Osteoblast (primary cell): ENCODE measurements at regions not wholly inside any gene's neighbourhood (a gene's known extent, or its start where the extent isn't known, plus 50 kb on each side); places are given as distances from the start of the nearest gene placed in this dataset.
"Not testable (repeated sequence)": the region's sequence is repeated elsewhere in the genome, so short reads cannot be mapped to it uniquely, and the experiment has no call there.

Experiments
- DNase-seq: peaks from one replicate; pipeline ENCODE4 v3.0.0; 2011; ENCODE audit warnings: low spot score, mixed read lengths; ENCODE audit not compliant: insufficient read length; ENCODE audit errors: missing footprints
- H2AFZ ChIP-seq: 2 replicates; pipeline ENCODE4 v1.6.0; 2011; ENCODE audit warnings: mild to moderate bottlenecking, low read length
- H3K27ac ChIP-seq: 2 replicates; pipeline ENCODE4 v1.5.1; 2011; ENCODE audit warnings: mild to moderate bottlenecking, low read depth, low read length, moderate library complexity
- H3K27me3 ChIP-seq: 2 replicates; pipeline ENCODE4 v1.6.0; 2012; ENCODE audit warnings: mild to moderate bottlenecking, control low read depth, inconsistent platforms, low read length, moderate library complexity; ENCODE audit not compliant: insufficient read depth
- H3K36me3 ChIP-seq: 2 replicates; pipeline ENCODE4 v1.5.1; 2011; ENCODE audit warnings: mild to moderate bottlenecking, low read length, control low read depth, moderate library complexity; ENCODE audit not compliant: insufficient read depth
- H3K4me1 ChIP-seq: 2 replicates; pipeline ENCODE4 v1.5.1; 2011; ENCODE audit warnings: mild to moderate bottlenecking, low read length, control low read depth, moderate library complexity; ENCODE audit not compliant: insufficient read depth
- H3K4me2 ChIP-seq: 2 replicates; pipeline ENCODE4 v1.6.0; 2011; ENCODE audit warnings: mild to moderate bottlenecking, low read length; ENCODE audit not compliant: insufficient read depth
- H3K4me3 ChIP-seq: fragments of 200-600 bp; sonication (generic); 3 replicates; pipeline ENCODE4 v1.5.1; 2012; ENCODE audit warnings: mild to moderate bottlenecking, low read length, inconsistent platforms; ENCODE audit not compliant: insufficient read depth
- H3K79me2 ChIP-seq: 2 replicates; pipeline ENCODE4 v1.6.0; 2012; ENCODE audit warnings: mild to moderate bottlenecking, low read length, control low read depth, inconsistent platforms; ENCODE audit not compliant: insufficient read depth
- H3K9me3 ChIP-seq: 2 replicates; pipeline ENCODE4 v1.5.1; 2011; ENCODE audit warnings: low read depth, low read length, control low read depth
- H4K20me1 ChIP-seq: 2 replicates; pipeline ENCODE4 v1.6.0; 2012; ENCODE audit warnings: mild to moderate bottlenecking, low read length, control low read depth; ENCODE audit not compliant: insufficient read depth
- TF ChIP-seq, protein P1 (sequence below): IDR thresholded peaks from 2 replicates; pipeline ENCODE4 v1.5.1; 2011; ENCODE audit warnings: mild to moderate bottlenecking, low read depth, low read length, moderate library complexity; ENCODE audit errors: extremely low read depth

DNA sequence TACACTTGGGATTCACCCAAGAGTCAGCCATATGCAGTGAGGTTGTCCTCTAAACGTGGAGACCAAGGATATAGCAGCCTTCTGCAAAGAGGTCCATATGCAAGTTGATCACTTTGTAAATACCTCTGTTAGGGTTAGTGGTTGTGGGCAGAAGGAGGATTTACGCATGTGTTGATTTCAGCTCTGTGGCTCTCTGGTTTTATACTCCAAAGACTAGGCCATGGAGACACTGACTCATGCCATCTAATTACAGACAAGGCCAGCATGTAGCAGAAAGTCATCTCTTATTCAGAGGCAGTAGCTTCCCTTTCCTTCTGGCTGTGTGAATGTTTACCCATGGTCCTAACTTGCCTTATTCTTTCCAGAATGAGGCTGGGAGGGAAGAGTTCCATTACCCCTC is 140.9 kb upstream of the GOLGA6L4 start:
- not testable (repeated sequence) for H3K27ac ChIP-seq, H3K79me2 ChIP-seq, DNase-seq, H3K9me3 ChIP-seq, H4K20me1 ChIP-seq, H3K27me3 ChIP-seq, H3K4me2 ChIP-seq, H2AFZ ChIP-seq, H3K4me3 ChIP-seq, H3K36me3 ChIP-seq, H3K4me1 ChIP-seq

DNA sequence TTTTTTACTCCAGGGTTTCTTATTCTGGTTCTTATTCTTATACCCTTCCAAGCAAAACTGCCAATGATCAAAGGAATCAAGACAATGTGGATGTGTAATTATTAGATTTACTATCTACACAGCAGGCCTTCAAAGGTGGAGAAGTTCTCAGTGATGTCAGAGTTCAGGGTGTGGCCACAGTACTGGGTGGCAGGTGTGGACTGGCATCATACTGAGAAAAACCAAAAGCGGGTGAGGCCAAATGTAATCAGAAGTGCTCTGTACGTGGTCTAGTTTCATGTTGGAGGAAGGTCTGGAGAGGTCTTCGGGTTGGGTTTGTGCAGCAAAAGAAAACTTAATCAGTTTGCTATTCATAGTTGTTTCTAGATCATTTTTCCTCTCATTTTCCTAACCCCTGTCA is 138.5 kb upstream of the GOLGA6L4 start:
- not testable (repeated sequence) for H3K79me2 ChIP-seq

DNA sequence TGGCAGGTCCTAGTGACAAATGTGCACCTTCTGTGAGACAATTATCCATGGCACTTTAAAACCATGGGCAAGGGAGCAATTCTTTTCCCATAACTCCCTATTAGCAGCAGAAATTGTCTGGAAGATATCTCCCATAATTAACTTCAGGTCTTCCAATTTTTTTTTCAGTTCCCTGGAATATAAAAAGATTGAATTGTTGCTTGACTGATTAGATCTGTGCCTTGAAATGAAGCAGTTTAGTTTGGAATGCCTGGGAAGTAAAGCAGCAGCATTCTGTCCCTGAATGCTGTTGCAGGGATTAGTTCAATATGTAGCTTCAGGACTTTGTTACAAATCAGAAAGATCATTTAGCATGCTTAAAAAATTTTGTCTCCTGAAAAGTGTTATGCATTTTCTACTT is 137.0 kb upstream of the GOLGA6L4 start:
- no peaks in the 10 kb centered on the region for H3K4me1 ChIP-seq
- no peaks in the 10 kb centered on the region for H3K9me3 ChIP-seq
- no peaks in the 10 kb centered on the region for H4K20me1 ChIP-seq
- no peak overlapping the region for H3K4me3 ChIP-seq
- H3K4me2 ChIP-seq = no peak overlapping the region
- no peak overlapping the region for H2AFZ ChIP-seq
- TF ChIP-seq, protein P1, sequence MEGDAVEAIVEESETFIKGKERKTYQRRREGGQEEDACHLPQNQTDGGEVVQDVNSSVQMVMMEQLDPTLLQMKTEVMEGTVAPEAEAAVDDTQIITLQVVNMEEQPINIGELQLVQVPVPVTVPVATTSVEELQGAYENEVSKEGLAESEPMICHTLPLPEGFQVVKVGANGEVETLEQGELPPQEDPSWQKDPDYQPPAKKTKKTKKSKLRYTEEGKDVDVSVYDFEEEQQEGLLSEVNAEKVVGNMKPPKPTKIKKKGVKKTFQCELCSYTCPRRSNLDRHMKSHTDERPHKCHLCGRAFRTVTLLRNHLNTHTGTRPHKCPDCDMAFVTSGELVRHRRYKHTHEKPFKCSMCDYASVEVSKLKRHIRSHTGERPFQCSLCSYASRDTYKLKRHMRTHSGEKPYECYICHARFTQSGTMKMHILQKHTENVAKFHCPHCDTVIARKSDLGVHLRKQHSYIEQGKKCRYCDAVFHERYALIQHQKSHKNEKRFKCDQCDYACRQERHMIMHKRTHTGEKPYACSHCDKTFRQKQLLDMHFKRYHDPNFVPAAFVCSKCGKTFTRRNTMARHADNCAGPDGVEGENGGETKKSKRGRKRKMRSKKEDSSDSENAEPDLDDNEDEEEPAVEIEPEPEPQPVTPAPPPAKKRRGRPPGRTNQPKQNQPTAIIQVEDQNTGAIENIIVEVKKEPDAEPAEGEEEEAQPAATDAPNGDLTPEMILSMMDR = no peak
- no peak for DNase-seq
- H3K36me3 ChIP-seq = no peaks in the 10 kb centered on the region
- no peak overlapping the region for H3K27ac ChIP-seq
- no peaks in the 10 kb centered on the region for H3K79me2 ChIP-seq
- H3K27me3 ChIP-seq = no peaks in the 10 kb centered on the region

More for the DNA sequence above, 138.5 kb upstream of the GOLGA6L4 start:
- not testable (repeated sequence) for H3K27ac ChIP-seq, H3K4me1 ChIP-seq, DNase-seq, H3K36me3 ChIP-seq, H3K4me3 ChIP-seq, H3K27me3 ChIP-seq, H3K9me3 ChIP-seq, H3K4me2 ChIP-seq, H2AFZ ChIP-seq, H4K20me1 ChIP-seq

DNA sequence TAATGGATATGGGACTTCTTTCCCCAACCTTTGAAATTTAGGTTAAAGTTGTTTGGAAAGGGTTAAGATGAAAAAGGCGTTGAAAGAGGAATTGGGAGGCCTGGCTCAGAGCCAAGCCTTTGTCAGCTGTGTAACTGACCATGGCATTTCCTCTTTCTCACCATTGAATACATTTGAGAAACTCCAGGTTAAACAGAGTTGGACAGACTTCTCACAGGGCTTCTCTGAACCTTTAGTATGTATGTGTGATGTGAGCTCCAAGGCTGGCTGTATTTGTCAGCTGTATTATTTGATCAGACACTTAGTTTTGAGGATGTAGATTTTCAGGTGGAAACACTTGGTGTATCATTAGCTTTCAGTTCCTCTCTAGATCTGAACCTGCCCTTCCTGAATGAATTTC is 136.4 kb upstream of the GOLGA6L4 start:
- Histone ChIP-seq H3K4me1 (no peaks in the 10 kb centered on the region), H3K27me3 (no peaks in the 10 kb centered on the region), H3K4me3 (no peak overlapping the region), H3K27ac (no peak overlapping the region), H2AFZ (no peak overlapping the region), H3K9me3 (no peaks in the 10 kb centered on the region), H4K20me1 (no peaks in the 10 kb centered on the region), H3K36me3 (no peaks in the 10 kb centered on the region), H3K79me2 (no peaks in the 10 kb centered on the region), H3K4me2 (no peak overlapping the region)
- no peak for DNase-seq
- TF ChIP-seq, protein P1 = no peak

DNA sequence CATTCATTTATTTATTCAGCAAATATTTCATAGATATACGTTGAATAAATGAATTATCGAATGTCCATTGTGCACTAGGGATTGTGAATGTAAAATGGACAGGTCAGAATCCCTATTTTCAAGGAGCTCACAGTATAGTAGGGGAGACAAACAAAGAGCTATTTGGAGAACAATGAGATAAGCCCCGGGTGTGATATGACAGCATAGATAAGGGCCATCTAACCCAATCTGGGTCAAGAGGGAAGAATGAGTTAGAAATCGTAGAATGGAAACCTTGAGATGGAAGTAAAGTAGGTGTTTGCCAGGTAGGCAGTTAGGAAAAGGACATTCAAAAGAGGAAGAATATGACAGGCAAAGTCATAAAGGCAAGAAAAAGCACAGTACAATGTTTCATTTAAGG is 132.2 kb upstream of the GOLGA6L4 start:
- H3K27me3 ChIP-seq = no peaks in the 10 kb centered on the region
- no peak overlapping the region for H2AFZ ChIP-seq
- TF ChIP-seq, protein P1 = no peak
- no peaks in the 10 kb centered on the region for H3K4me1 ChIP-seq
- no peak overlapping the region for H3K27ac ChIP-seq
- H4K20me1 ChIP-seq = no peaks in the 10 kb centered on the region
- no peaks in the 10 kb centered on the region for H3K79me2 ChIP-seq
- no peak for DNase-seq
- H3K4me2 ChIP-seq = no peak overlapping the region
- no peaks in the 10 kb centered on the region for H3K36me3 ChIP-seq
- H3K9me3 ChIP-seq = no peaks in the 10 kb centered on the region
- H3K4me3 ChIP-seq = no peak overlapping the region
